Stimulated activated CD4-positive, alpha-beta T cell treated with anti-CD3 and anti-CD28 coated beads, TNF-alpha, amount 100 ng/mL, for 1 hour (primary cell): ENCODE measurements at regions not wholly inside any gene's neighbourhood (a gene's known extent, or its start where the extent isn't known, plus 50 kb on each side); places are given as distances from the start of the nearest gene placed in this dataset.
"Not testable (repeated sequence)": the region's sequence is repeated elsewhere in the genome, so short reads cannot be mapped to it uniquely, and the experiment has no call there.

Source experiments
- DNase-seq, 3 donors: peaks; one replicate each; pipeline ENCODE4 v3.0.0-alpha.2; 2020; ENCODE audit warnings: low read depth in 3 of 3, low spot score in 1 of 3

GRCh38 chr1:224029286-224030025 is 84.5 kb upstream of the FBXO28 start:
- DNase-seq = not testable (repeated sequence)

DNA sequence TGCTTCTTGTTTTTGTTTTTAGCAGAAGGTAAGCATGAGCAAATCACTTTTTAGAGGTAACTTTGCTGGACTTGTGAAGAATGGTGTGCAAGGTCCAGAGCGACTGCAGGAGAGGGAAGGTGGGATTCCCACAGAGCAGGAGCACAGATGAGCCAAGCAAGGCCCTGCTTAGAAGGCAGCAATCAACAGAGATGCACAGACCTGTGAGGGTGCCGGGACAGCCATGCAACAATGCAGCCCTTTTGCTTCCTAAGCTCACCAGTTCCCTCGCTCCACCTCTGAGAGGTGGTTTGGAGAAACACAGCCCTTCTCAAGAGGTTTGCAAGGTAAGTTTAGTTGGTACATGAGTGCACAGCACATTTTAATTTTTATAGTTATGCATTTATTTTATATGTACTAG is 85.1 kb upstream of the FBXO28 start:
- not testable (repeated sequence) for DNase-seq

- DNase-seq = not testable (repeated sequence)
Measured at GRCh38 chr1:224023122-224023521, 90.8 kb upstream of the FBXO28 start.

GRCh38 chr1:224022249-224022970 is 91.5 kb upstream of the FBXO28 start:
- DNase-seq = not testable (repeated sequence)

DNA sequence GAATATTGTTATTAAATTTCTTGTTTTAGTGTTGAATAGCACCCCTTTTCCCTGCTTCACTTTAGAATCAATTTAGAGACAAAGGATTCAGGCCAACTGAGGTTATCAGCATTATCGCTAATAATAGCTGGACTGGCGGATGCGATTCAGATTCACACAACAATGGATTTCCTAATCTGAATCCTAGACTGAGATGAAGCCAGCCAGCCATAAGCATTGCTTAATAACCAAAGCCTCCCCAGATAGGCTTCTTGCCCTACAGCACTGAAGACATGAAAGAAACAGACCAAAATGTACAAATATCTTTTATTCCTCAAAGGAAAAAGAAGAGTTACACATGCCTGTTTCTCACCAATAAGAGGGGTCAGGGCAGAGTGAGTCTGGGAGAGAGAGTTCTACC is 94.0 kb upstream of the FBXO28 start:
- DNase-seq = not testable (repeated sequence)

DNA sequence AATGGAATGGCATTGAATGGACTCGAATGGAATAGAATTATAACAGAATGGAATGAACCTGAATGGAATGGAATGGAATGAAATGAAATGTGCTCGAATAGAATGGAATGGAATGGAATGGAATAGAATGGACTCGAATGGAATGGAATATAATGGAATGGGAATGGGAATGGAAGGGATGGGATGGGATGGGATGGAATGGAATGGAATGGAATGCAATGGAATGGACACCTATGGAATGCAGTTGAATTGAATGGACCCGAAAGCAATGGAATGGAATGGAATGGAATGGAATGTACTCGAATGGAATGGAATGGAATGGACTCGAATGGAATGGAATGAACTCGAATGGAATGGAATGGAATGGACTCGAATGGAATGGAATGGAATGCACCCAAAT is 98.1 kb upstream of the FBXO28 start:
- not testable (repeated sequence) for DNase-seq

- no peak for DNase-seq
Measured at GRCh38 chr1:224014330-224014649, 99.6 kb upstream of the FBXO28 start.

DNA sequence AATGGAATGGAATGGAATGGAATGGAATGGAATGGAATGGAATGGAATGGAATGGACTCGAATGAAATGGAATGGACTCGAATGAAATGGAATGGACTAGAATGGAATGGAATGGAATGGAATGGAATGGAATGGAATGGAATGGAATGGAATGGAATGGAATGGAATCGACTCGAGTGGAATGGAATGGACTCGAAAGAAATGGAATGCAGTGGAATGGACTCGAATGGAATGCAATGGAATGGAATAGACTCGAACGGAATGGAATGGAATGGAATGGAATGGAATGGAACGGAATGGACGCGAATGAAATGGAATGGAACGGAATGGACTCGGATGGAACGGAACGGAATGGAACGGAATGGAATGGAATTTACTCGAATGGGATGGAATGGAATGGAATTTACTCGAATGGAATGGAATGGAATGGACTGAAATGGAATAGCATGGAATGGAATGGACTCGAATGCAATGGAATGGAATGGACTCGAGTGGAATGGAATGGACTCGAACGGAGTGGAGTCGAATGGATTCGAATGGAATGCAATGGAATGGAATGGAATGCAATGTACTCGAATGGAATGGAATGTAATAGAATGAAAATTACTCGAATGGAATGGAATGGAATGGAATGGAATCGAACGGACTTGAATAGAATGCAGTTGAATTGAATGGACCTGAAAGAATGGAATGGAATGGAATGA is 100.1 kb upstream of the FBXO28 start:
- DNase-seq = not testable (repeated sequence)

DNA sequence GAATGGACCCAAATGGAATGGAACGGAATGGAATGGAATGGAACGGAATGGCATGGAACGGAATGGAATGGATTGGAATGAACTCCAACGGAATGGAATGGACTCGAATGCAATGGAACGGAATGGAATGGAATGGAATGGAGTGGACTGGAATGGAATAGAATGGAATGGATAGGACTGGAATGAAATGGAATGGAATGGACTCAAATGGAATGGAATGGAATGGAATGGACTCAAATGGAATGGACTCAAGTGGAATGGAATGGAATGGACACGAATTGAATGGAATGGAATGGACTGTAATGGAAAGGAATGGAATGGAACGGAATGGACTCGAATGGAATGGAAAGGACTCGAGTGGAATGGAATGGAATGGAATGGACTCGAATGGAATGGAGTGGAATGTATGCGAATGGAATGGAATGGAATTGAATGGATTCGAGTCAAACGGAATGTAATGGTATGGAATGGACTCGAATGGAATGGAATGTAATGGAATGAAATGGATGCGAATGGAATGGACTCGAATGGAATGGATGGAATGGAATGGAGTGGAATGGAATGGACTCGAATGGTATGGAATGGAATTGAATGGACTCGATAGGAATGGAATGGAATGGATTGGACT is 101.0 kb upstream of the FBXO28 start:
- not testable (repeated sequence) for DNase-seq

GRCh38 chr1:224012162-224012561 is 101.7 kb upstream of the FBXO28 start:
- DNase-seq = not testable (repeated sequence)

DNA sequence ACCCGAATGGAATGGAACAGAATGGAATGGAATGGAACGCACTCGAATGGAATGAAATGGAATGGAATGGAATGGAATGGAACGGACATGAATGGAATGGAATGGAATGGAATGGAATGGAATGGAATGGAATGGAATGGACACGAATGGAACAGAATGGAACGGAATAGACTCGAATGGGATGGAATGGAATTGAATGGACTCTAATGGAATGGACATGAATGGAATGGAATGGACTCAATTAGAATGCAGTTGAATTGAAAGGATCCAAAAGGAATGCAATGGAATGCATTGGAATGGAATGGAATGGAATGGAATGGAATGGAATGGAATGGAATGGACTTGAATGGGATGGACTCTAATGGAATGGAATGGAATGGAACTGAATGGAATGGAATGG is 102.2 kb upstream of the FBXO28 start:
- DNase-seq = not testable (repeated sequence)

DNA sequence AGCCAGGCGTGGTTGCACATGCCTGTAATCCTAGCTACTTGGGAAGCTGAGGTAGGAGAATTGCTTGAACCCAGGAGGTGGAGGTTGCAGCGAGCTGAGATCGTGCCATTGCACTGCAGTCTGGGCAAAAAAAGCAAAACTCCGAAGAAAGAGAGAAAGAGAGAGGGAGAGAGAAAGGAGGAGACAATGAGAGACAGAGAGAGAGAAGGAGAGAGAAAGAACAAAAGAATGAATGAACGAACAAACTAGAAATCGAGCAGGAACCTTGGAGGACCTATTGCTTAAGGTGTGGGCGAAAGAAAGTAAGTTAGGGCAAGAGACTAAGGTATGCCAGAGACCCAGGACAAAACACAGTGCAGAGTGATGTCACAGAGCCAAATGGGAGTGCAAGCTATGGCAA is 102.8 kb upstream of the FBXO28 start:
- not testable (repeated sequence) for DNase-seq

- not testable (repeated sequence) for DNase-seq
Measured at GRCh38 chr1:224005973-224006372, 107.9 kb upstream of the FBXO28 start.

DNA sequence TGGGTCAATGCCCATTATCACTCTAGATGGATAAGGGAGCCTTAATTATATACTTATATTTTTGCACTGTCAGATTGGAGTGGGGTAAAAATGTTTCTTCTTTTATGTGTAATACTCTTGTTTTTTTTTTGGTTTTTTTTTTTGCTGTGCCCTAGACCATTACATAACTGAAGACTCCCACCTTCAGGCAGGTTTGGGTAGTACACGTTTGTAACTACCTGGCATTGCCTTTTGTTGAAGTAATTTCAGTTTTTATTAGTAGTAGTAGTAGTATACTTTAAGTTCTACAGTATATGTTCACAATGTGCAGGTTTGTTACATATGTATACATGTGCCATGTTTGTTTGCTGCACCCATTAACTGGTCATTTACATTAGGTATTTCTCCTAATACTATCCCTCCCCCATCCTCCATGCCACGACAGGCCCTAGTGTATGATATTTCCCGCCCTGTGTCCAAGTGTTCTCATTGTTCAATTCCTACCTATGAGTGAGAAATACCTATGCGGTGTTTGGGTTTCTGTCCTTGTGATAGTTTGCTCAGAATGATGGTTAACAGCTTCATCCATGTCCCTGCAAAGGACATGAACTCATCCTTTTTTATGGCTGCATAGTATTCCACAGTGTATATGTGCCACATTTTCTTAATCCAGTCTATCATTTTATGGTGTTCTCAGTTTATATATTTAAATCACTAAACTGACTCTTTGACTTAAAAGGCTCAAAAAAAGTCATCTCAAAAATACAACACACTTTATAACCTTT is 109.2 kb upstream of the FBXO28 start:
- DNase-seq = not testable (repeated sequence)

- not testable (repeated sequence) for DNase-seq
Measured at GRCh38 chr1:224003896-224004295, 110.0 kb upstream of the FBXO28 start.

DNA sequence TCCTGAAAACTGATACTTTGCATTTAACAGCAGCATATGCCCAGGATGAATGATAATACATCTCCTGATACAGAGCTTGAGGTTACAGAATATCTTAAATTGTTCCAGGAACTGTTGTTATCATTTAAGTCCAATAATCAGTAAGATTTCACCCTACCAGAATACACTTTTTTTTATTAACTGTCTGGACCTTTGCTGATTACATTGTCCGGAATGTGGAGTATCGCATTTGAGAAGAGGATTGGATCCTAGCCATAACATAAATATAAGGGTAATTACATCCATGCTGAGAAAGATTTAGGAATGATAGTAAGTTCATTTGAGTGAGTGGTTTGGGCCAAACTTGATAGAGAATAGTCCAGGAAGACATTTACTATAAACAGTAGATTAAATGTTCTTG is 112.2 kb upstream of the FBXO28 start:
- DNase-seq = not testable (repeated sequence)

DNA sequence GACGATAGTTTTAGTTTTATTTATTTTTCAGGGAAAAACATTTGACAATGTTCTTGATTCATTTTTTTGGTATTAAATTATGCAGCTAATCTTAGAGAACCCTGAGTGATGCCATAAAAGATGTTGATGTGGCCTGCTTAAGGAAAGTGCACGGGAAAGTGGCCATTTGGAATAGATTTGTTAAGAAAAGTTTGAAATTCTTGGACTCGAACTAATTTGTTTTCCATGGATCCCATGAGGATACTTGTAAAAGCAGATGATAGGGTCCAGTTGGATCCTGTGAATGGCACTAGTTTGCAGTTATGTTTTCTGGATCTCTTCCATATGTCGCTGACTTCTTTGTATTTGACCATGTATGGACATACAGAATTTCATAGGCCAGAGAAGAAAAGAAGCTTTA is 114.2 kb upstream of the FBXO28 start:
- DNase-seq = not testable (repeated sequence)

DNA sequence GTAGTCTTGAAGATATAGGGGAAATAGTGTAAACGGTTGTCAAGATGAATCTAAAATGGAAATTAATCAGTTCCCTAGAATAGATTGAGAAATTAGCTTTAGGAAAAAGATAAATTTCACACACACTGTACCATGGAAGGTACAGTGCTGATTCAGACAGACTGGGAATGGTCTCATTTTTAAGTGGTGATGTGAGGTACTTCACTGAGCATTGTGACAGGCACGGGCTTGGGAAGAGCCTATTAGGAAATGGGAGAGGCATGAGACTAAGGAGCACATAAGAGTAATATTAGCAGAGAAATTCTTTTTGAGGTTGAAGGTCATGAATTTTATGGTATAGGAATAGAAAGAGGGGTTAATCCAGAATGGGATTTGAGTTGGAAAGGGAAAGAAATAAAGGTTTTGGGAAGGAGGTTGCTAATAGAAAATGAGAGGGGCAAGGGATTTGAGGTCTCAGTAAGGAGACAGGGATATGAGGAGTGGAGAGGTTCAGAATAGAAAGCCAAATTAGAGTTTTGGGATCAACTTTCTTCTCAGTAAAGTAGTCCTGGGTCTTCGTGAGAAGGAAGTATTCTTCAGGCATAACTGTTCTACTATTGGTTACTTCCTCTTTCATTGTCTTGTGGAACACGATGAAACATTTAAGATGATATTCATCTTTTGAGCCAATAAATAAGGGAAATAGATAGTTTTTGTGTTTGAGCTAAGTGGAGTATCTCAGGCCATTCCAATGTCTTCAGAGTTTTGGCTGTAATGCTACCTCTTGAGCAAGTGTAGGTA is 115.0 kb upstream of the FBXO28 start:
- DNase-seq = not testable (repeated sequence)

- DNase-seq = not testable (repeated sequence)
Measured at GRCh38 chr1:223996376-223996775, 117.5 kb upstream of the FBXO28 start.
